GM12874 (cell line): ENCODE measurements at regions not wholly inside any gene's neighbourhood (a gene's known extent, or its start where the extent isn't known, plus 50 kb on each side); places are given as distances from the start of the nearest gene placed in this dataset.

ENCODE experiments used
- CTCF ChIP-seq: IDR thresholded peaks from 2 replicates; pipeline ENCODE4 v1.5.1; 2011; ENCODE audit warnings: low read depth, mild to moderate bottlenecking, control low read depth, low read length, moderate library complexity; ENCODE audit not compliant: insufficient read depth

GRCh38 chr6:19705606-19706005, 131.6 kb upstream of the ID4 start:
- TF ChIP-seq CTCF: no peak

- TF ChIP-seq CTCF: no peak
Observed at GRCh38 chr6:19712012-19712688, 125.0 kb upstream of the ID4 start.

GRCh38 chr6:19712998-19713397, 124.2 kb upstream of the ID4 start:
- TF ChIP-seq CTCF: no peak

- TF ChIP-seq CTCF: no peak
Observed at GRCh38 chr6:19713411-19713810, 123.8 kb upstream of the ID4 start.

GRCh38 chr6:19713984-19714383, 123.2 kb upstream of the ID4 start:
- no peak for TF ChIP-seq CTCF

- TF ChIP-seq CTCF: no peak
Observed at GRCh38 chr6:19714434-19715166, 122.6 kb upstream of the ID4 start.

GRCh38 chr6:19715167-19715551, 122.0 kb upstream of the ID4 start:
- no peak for TF ChIP-seq CTCF
